ENCODE measurements at regions not wholly inside any gene's neighbourhood (a gene's known extent, or its start where the extent isn't known, plus 50 kb on each side); places are given as distances from the start of the nearest gene placed in this dataset.
A peak's percentile ranks its signal among the peaks of the same experiment; 100 is the strongest.
"Not testable (repeated sequence)": the region's sequence is repeated elsewhere in the genome, so short reads cannot be mapped to it uniquely, and the experiment has no call there.

GRCh38 chr22:25437414-25438160, 126.9 kb upstream of the GRK3 start:
- TF ChIP-seq JUND (IDR thresholded peaks at IDR 0.05; ENCODE audit: low read depth) = no peak
- no peak for DNase-seq (ENCODE audit: low read depth in 1 of 2, low spot score in 1 of 2)
- in situ Hi-C loops (cut with HindIII; ENCODE audit: low pct_unique_long_range_greater_than_20kb, low sequenced_read_pairs) = no loop called here

- no peak for DNase-seq (ENCODE audit: low read depth in 1 of 2, low spot score in 1 of 2)
- in situ Hi-C loops (cut with HindIII; ENCODE audit: low pct_unique_long_range_greater_than_20kb, low sequenced_read_pairs) = no loop called here
- no peak for TF ChIP-seq JUND (IDR thresholded peaks at IDR 0.05; ENCODE audit: low read depth)
Measured at GRCh38 chr22:25447067-25447685, 117.3 kb upstream of the GRK3 start.

GRCh38 chr22:25447686-25448434, 116.6 kb upstream of the GRK3 start:
- no peak for TF ChIP-seq JUND (IDR thresholded peaks at IDR 0.05; ENCODE audit: low read depth)
- peak; percentile 86 to 87 for DNase-seq (ENCODE audit: low read depth in 1 of 2, low spot score in 1 of 2)
- in situ Hi-C loops (cut with HindIII; ENCODE audit: low pct_unique_long_range_greater_than_20kb, low sequenced_read_pairs) = no loop called here

GRCh38 chr22:25448435-25449051, 115.9 kb upstream of the GRK3 start:
- no peak for TF ChIP-seq JUND (IDR thresholded peaks at IDR 0.05; ENCODE audit: low read depth)
- in situ Hi-C loops (cut with HindIII; ENCODE audit: low pct_unique_long_range_greater_than_20kb, low sequenced_read_pairs) = no loop called here
- DNase-seq (ENCODE audit: low read depth in 1 of 2, low spot score in 1 of 2) = no peak

GRCh38 chr22:25449781-25450317, 114.6 kb upstream of the GRK3 start:
- DNase-seq (ENCODE audit: low read depth in 1 of 2, low spot score in 1 of 2) = no peak
- in situ Hi-C loops (cut with HindIII; ENCODE audit: low pct_unique_long_range_greater_than_20kb, low sequenced_read_pairs) = no loop called here
- no peak for TF ChIP-seq JUND (IDR thresholded peaks at IDR 0.05; ENCODE audit: low read depth)

- no peak for TF ChIP-seq JUND (IDR thresholded peaks at IDR 0.05; ENCODE audit: low read depth)
Measured at GRCh38 chr22:25451480-25452114, 112.9 kb upstream of the GRK3 start.

GRCh38 chr22:25452116-25452700, 112.3 kb upstream of the GRK3 start:
- DNase-seq (ENCODE audit: low read depth in 1 of 2, low spot score in 1 of 2) = no peak
- no peak for TF ChIP-seq JUND (IDR thresholded peaks at IDR 0.05; ENCODE audit: low read depth)
- in situ Hi-C loops (cut with HindIII; ENCODE audit: low pct_unique_long_range_greater_than_20kb, low sequenced_read_pairs) = no loop called here

More at GRCh38 chr22:25451480-25452114, 112.9 kb upstream of the GRK3 start:
- in situ Hi-C loops (cut with HindIII; ENCODE audit: low pct_unique_long_range_greater_than_20kb, low sequenced_read_pairs) = no loop called here
- no peak for DNase-seq (ENCODE audit: low read depth in 1 of 2, low spot score in 1 of 2)

GRCh38 chr22:25453058-25453457, 111.4 kb upstream of the GRK3 start:
- TF ChIP-seq JUND (IDR thresholded peaks at IDR 0.05; ENCODE audit: low read depth) = no peak
- no peak for DNase-seq (ENCODE audit: low read depth in 1 of 2, low spot score in 1 of 2)
- in situ Hi-C loops (cut with HindIII; ENCODE audit: low pct_unique_long_range_greater_than_20kb, low sequenced_read_pairs) = no loop called here

GRCh38 chr22:25453557-25453956, 110.9 kb upstream of the GRK3 start:
- DNase-seq (ENCODE audit: low read depth in 1 of 2, low spot score in 1 of 2) = no peak
- TF ChIP-seq JUND (IDR thresholded peaks at IDR 0.05; ENCODE audit: low read depth) = no peak
- in situ Hi-C loops (cut with HindIII; ENCODE audit: low pct_unique_long_range_greater_than_20kb, low sequenced_read_pairs) = no loop called here

GRCh38 chr22:25456300-25457043, 108.0 kb upstream of the GRK3 start:
- in situ Hi-C loops (cut with HindIII; ENCODE audit: low pct_unique_long_range_greater_than_20kb, low sequenced_read_pairs) = not testable (repeated sequence)

GRCh38 chr22:25458631-25459030, 105.8 kb upstream of the GRK3 start:
- in situ Hi-C loops (cut with HindIII; ENCODE audit: low pct_unique_long_range_greater_than_20kb, low sequenced_read_pairs); DNase-seq (ENCODE audit: low read depth in 1 of 2, low spot score in 1 of 2): not testable (repeated sequence)

More at GRCh38 chr22:25456300-25457043, 108.0 kb upstream of the GRK3 start:
- not testable (repeated sequence) for DNase-seq (ENCODE audit: low read depth in 1 of 2, low spot score in 1 of 2)

GRCh38 chr22:25460682-25461081, 103.8 kb upstream of the GRK3 start:
- in situ Hi-C loops (cut with HindIII; ENCODE audit: low pct_unique_long_range_greater_than_20kb, low sequenced_read_pairs) = not testable (repeated sequence)

More at GRCh38 chr22:25460682-25461081, 103.8 kb upstream of the GRK3 start:
- not testable (repeated sequence) for DNase-seq (ENCODE audit: low read depth in 1 of 2, low spot score in 1 of 2)
